HAP-1 (cell line): ENCODE measurements at regions not wholly inside any gene's neighbourhood (a gene's known extent, or its start where the extent isn't known, plus 50 kb on each side); places are given as distances from the start of the nearest gene placed in this dataset.
"Not testable (repeated sequence)": the region's sequence is repeated elsewhere in the genome, so short reads cannot be mapped to it uniquely, and the experiment has no call there.

Experiments used
- DNase-seq, 2 experiments: peaks; one replicate each; pipeline ENCODE4 v3.0.0-alpha.2; 2016 to 2020; ENCODE audit warnings: low spot score in 2 of 2
- H3K27me3 ChIP-seq: fragments of 250-450 bp; sonication (Bioruptor Pico); 2 replicates; pipeline ENCODE4 v1.5.1; 2020; ENCODE audit warnings: low read depth, mild to moderate bottlenecking, moderate library complexity
- H3K36me3 ChIP-seq: fragments of 250-450 bp; sonication (Bioruptor Pico); replicated peaks from 2 replicates; pipeline ENCODE4 v1.5.1; 2020; ENCODE audit warnings: mild to moderate bottlenecking
- H3K4me1 ChIP-seq: fragments of 250-450 bp; sonication (Bioruptor Pico); 2 replicates; pipeline ENCODE4 v1.5.1; 2020; ENCODE audit warnings: mild to moderate bottlenecking
- H3K4me3 ChIP-seq: fragments of 250-450 bp; sonication (Bioruptor Pico); 2 replicates; pipeline ENCODE4 v1.5.1; 2020; ENCODE audit warnings: mild to moderate bottlenecking, moderate library complexity
- H3K9me3 ChIP-seq: fragments of 250-450 bp; sonication (Bioruptor Pico); 2 replicates; pipeline ENCODE4 v1.5.1; 2020; ENCODE audit warnings: mild to moderate bottlenecking, moderate library complexity
- in situ Hi-C: fragments of 300-500 bp; cut with MboI; formaldehyde crosslinking; loops from 3 replicates; pipeline ENCODE4 v1.14.3; 2020; ENCODE audit warnings: low sequenced_read_pairs, inconsistent platforms, mixed read lengths

GRCh38 chrX:34377645-34378044 is 245.5 kb upstream of the FAM47A start:
- Histone ChIP-seq H3K4me1 (peaks cover 2% of the 10 kb centered on the region; the same call in 1 of the 2 replicates), H3K36me3 (no peaks in the 10 kb centered on the region), H3K9me3 (no peaks in the 10 kb centered on the region), H3K27me3 (no peaks in the 10 kb centered on the region), H3K4me3 (no peak overlapping the region)
- DNase-seq = no peak
- in situ Hi-C loops = no loop called here

- Histone ChIP-seq H3K4me3 (no peak overlapping the region), H3K4me1 (no peaks in the 10 kb centered on the region), H3K27me3 (no peaks in the 10 kb centered on the region), H3K9me3 (no peaks in the 10 kb centered on the region), H3K36me3 (no peaks in the 10 kb centered on the region)
- DNase-seq = no peak
- in situ Hi-C loops = no loop called here
Measured at GRCh38 chrX:34371754-34372153, 239.6 kb upstream of the FAM47A start.

GRCh38 chrX:34365471-34365870 is 233.4 kb upstream of the FAM47A start:
- H3K9me3 ChIP-seq = no peaks in the 10 kb centered on the region
- H3K27me3 ChIP-seq = no peaks in the 10 kb centered on the region
- DNase-seq = peak; percentile 14 to 21
- no peaks in the 10 kb centered on the region for H3K36me3 ChIP-seq
- no peaks in the 10 kb centered on the region for H3K4me1 ChIP-seq
- in situ Hi-C loops = no loop called here
- no peak overlapping the region for H3K4me3 ChIP-seq

- Histone ChIP-seq H3K9me3 (no peaks in the 10 kb centered on the region), H3K27me3 (no peaks in the 10 kb centered on the region), H3K4me3 (no peak overlapping the region), H3K36me3 (no peaks in the 10 kb centered on the region), H3K4me1 (no peaks in the 10 kb centered on the region)
- in situ Hi-C loops = no loop called here
- no peak for DNase-seq
Measured at GRCh38 chrX:34350561-34351335, 218.6 kb upstream of the FAM47A start.

GRCh38 chrX:34343001-34343400 is 210.9 kb upstream of the FAM47A start:
- H3K27me3 ChIP-seq = no peaks in the 10 kb centered on the region
- H3K4me3 ChIP-seq = no peak overlapping the region
- no peaks in the 10 kb centered on the region for H3K36me3 ChIP-seq
- no peaks in the 10 kb centered on the region for H3K4me1 ChIP-seq
- in situ Hi-C loops = no loop called here
- no peak for DNase-seq
- no peaks in the 10 kb centered on the region for H3K9me3 ChIP-seq

- in situ Hi-C loops = no loop called here
- H3K27me3 ChIP-seq = no peaks in the 10 kb centered on the region
Measured at GRCh38 chrX:34341814-34342213, 209.7 kb upstream of the FAM47A start.

GRCh38 chrX:34341258-34341657 is 209.1 kb upstream of the FAM47A start:
- DNase-seq = peak in 1 of 2 experiments; percentile 21
- H3K4me1 ChIP-seq = peaks cover 3% of the 10 kb centered on the region
- in situ Hi-C loops = no loop called here
- H3K4me3 ChIP-seq = no peak overlapping the region
- H3K36me3 ChIP-seq = no peaks in the 10 kb centered on the region
- peaks cover 3% of the 10 kb centered on the region; the same call in 1 of the 2 replicates for H3K9me3 ChIP-seq
- no peaks in the 10 kb centered on the region for H3K27me3 ChIP-seq

More at GRCh38 chrX:34341814-34342213, 209.7 kb upstream of the FAM47A start:
- Histone ChIP-seq H3K4me1 (peaks cover under 1% of the 10 kb centered on the region), H3K4me3 (no peak overlapping the region), H3K36me3 (no peaks in the 10 kb centered on the region), H3K9me3 (peaks cover 2% of the 10 kb centered on the region; the same call in 1 of the 2 replicates)
- DNase-seq = no peak

GRCh38 chrX:34338046-34338445 is 205.9 kb upstream of the FAM47A start:
- H3K4me1 ChIP-seq = peaks cover 6% of the 10 kb centered on the region
- DNase-seq = no peak
- H3K36me3 ChIP-seq = no peaks in the 10 kb centered on the region
- H3K27me3 ChIP-seq = no peaks in the 10 kb centered on the region
- peaks cover 3% of the 10 kb centered on the region; the same call in 1 of the 2 replicates for H3K9me3 ChIP-seq
- H3K4me3 ChIP-seq = no peak overlapping the region
- in situ Hi-C loops = no loop called here

GRCh38 chrX:34335376-34335775 is 203.3 kb upstream of the FAM47A start:
- H3K4me3 ChIP-seq, H3K27me3 ChIP-seq, H3K36me3 ChIP-seq, in situ Hi-C loops, DNase-seq, H3K4me1 ChIP-seq, H3K9me3 ChIP-seq: not testable (repeated sequence)

- H3K4me1 ChIP-seq = peaks cover 6% of the 10 kb centered on the region
- peaks cover 3% of the 10 kb centered on the region; the same call in 1 of the 2 replicates for H3K9me3 ChIP-seq
- no peaks in the 10 kb centered on the region for H3K27me3 ChIP-seq
- no peak overlapping the region for H3K4me3 ChIP-seq
- peak in 1 of 2 experiments; percentile 30 for DNase-seq
- in situ Hi-C loops = no loop called here
- no peaks in the 10 kb centered on the region for H3K36me3 ChIP-seq
Measured at GRCh38 chrX:34332334-34332733, 200.2 kb upstream of the FAM47A start.

GRCh38 chrX:34325460-34325859 is 193.3 kb upstream of the FAM47A start:
- Histone ChIP-seq H3K4me1 (peaks cover 11% of the 10 kb centered on the region), H3K9me3 (no peaks in the 10 kb centered on the region), H3K27me3 (no peaks in the 10 kb centered on the region), H3K4me3 (no peak overlapping the region), H3K36me3 (no peaks in the 10 kb centered on the region)
- DNase-seq = no peak
- in situ Hi-C loops = no loop called here

- DNase-seq, H3K27me3 ChIP-seq, in situ Hi-C loops: not testable (repeated sequence)
Measured at GRCh38 chrX:34320424-34320823, 188.3 kb upstream of the FAM47A start.

GRCh38 chrX:34300871-34301270 is 168.8 kb upstream of the FAM47A start:
- no peaks in the 10 kb centered on the region for H3K9me3 ChIP-seq
- DNase-seq = peak; percentile 69 to 75
- no peaks in the 10 kb centered on the region for H3K27me3 ChIP-seq
- in situ Hi-C loops = no loop called here
- no peaks in the 10 kb centered on the region for H3K4me1 ChIP-seq
- no peaks in the 10 kb centered on the region for H3K36me3 ChIP-seq
- no peak overlapping the region for H3K4me3 ChIP-seq

More at GRCh38 chrX:34320424-34320823, 188.3 kb upstream of the FAM47A start:
- not testable (repeated sequence) for H3K4me3 ChIP-seq, H3K9me3 ChIP-seq, H3K36me3 ChIP-seq, H3K4me1 ChIP-seq

GRCh38 chrX:34299451-34299967 is 167.4 kb upstream of the FAM47A start:
- H3K4me3 ChIP-seq = no peak overlapping the region
- in situ Hi-C loops = no loop called here
- H3K9me3 ChIP-seq = no peaks in the 10 kb centered on the region; the same call in 1 of the 2 replicates
- H3K36me3 ChIP-seq = no peaks in the 10 kb centered on the region
- DNase-seq = no peak
- H3K27me3 ChIP-seq = no peaks in the 10 kb centered on the region
- no peaks in the 10 kb centered on the region for H3K4me1 ChIP-seq
